ENCODE measurements at regions not wholly inside any gene's neighbourhood (a gene's known extent, or its start where the extent isn't known, plus 50 kb on each side); places are given as distances from the start of the nearest gene placed in this dataset.
"Not testable (repeated sequence)": the region's sequence is repeated elsewhere in the genome, so short reads cannot be mapped to it uniquely, and the experiment has no call there.

- DNase-seq (ENCODE audit: low spot score) = no peak
Measured at GRCh38 chr5:68049053-68049713, 166.4 kb upstream of the PIK3R1 start.

GRCh38 chr5:68048516-68048915, 167.0 kb upstream of the PIK3R1 start:
- TF ChIP-seq CTCF (IDR thresholded peaks at IDR 0.05; ENCODE audit: extremely low read depth, missing control alignments) = no peak
- no peak for DNase-seq (ENCODE audit: low spot score)

More at GRCh38 chr5:68049053-68049713, 166.4 kb upstream of the PIK3R1 start:
- TF ChIP-seq CTCF (IDR thresholded peaks at IDR 0.05; ENCODE audit: extremely low read depth, missing control alignments) = no peak

- not testable (repeated sequence) for DNase-seq (ENCODE audit: low spot score)
Measured at GRCh38 chr5:68048054-68048453, 167.5 kb upstream of the PIK3R1 start.

- DNase-seq (ENCODE audit: low spot score) = no peak
- TF ChIP-seq CTCF (IDR thresholded peaks at IDR 0.05; ENCODE audit: extremely low read depth, missing control alignments) = no peak
Measured at GRCh38 chr5:68047035-68047434, 168.5 kb upstream of the PIK3R1 start.

GRCh38 chr5:68046445-68046844, 169.1 kb upstream of the PIK3R1 start:
- DNase-seq (ENCODE audit: low spot score) = no peak
- TF ChIP-seq CTCF (IDR thresholded peaks at IDR 0.05; ENCODE audit: extremely low read depth, missing control alignments) = no peak

DNA sequence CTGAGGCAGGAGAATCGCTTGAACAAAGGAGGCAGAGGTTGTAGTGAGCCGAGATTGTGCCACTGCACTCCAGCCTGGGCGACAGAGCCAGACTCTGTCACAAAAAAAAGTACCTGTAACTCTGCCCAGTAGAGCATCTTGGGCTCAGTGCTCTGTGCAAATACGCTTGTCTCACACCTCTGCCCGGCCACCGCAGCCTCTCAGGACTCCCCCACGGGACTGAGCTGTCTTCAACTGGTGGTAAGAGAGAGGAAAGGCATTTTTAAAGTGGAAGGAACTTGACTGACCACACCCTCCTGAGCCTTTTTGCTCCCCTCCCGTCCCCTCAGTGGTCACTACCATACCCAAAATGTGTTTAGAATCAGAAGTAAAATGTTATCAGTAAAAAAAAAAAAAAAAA, 174.3 kb upstream of the PIK3R1 start:
- no peak for TF ChIP-seq CTCF (IDR thresholded peaks at IDR 0.05; ENCODE audit: extremely low read depth, missing control alignments)
- peak; percentile 50 for DNase-seq (ENCODE audit: low spot score)

GRCh38 chr5:68037546-68037945, 178.0 kb upstream of the PIK3R1 start:
- TF ChIP-seq CTCF (IDR thresholded peaks at IDR 0.05; ENCODE audit: extremely low read depth, missing control alignments) = no peak
- no peak for DNase-seq (ENCODE audit: low spot score)

DNA sequence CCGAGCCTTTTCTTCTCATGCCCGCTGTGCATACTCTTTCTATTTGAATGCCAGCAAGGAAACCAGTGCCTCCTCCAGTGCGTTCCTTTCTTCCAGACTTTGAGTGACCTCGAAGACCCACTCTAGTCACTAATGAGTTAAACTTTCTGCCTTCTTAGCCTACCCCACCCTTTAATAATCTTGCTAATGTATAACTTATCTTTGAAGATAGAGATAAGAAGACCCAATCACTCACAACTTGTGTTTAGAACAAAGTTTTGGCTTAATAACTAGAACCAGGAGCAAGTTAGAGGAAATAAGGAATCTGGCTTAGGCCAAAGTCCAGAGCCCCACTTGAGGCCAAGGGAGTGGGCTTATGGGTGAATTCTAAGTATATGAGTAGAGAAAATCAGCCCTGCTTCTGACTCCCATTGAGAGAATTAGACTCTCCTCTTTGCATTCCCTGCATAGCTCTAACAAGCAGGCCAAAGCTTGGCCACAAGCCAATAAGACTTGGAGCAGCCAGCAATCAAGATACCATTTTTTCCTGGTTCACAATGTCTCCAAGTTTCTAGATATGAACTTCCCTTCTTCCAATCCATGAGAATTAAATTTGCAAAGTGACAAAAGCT, 181.5 kb upstream of the PIK3R1 start:
- TF ChIP-seq CTCF (IDR thresholded peaks at IDR 0.05; ENCODE audit: extremely low read depth, missing control alignments) = no peak
- DNase-seq (ENCODE audit: low spot score) = no peak

Measured in GM20000 (cell line).